ENCODE measurements at regions not wholly inside any gene's neighbourhood (a gene's known extent, or its start where the extent isn't known, plus 50 kb on each side); places are given as distances from the start of the nearest gene placed in this dataset.

- no peak for DNase-seq
Observed at GRCh38 chrX:149272690-149273463, 232.2 kb downstream of the IDS start.

GRCh38 chrX:149267878-149268813 lies 237.0 kb downstream of the IDS start:
- no peak for DNase-seq

GRCh38 chrX:149262086-149262485 lies 243.0 kb downstream of the IDS start:
- no peak for DNase-seq

DNA sequence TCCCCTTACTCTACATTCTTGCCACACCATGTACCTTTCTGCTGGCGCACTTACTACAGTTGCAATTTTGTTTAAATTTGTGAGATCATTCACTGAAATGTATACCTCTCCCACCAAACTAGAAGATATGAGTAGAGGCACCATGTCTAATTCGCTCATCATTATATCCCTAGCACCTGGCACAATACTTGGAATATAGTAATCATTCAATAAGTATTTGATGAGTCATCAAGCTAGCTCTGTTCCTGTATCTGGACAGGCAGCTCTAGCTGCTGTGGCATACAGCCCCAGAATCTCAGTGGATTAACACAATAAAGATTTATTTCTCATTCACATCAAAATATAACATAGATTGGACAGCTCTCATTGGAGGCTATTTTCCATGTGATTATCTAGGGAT lies 245.9 kb downstream of the IDS start:
- no peak for DNase-seq

DNA sequence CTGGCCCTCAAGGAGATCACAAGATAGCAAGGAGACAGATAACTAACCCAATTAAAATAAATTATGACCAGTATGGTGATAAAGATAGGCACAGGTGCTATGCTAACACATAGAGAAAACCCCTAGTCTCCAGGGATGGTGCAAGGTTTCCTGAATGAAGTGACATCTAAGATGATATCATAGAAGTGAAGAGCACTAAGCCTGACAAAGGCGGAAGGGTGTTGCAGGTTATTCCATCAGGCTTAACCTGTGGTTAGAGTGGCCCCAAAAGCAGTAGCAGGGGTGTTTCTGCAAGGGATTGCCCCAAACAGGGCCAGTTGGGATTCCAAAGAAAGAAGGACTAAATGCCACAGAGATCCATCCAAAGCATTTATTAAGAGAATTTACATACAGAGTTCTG lies 249.2 kb downstream of the IDS start:
- DNase-seq, result no peak

- no peak for DNase-seq
Observed at GRCh38 chrX:149248073-149248625, 257.0 kb downstream of the IDS start.

- DNase-seq, result no peak
Observed at GRCh38 chrX:149230689-149231088, 274.4 kb downstream of the IDS start.

DNA sequence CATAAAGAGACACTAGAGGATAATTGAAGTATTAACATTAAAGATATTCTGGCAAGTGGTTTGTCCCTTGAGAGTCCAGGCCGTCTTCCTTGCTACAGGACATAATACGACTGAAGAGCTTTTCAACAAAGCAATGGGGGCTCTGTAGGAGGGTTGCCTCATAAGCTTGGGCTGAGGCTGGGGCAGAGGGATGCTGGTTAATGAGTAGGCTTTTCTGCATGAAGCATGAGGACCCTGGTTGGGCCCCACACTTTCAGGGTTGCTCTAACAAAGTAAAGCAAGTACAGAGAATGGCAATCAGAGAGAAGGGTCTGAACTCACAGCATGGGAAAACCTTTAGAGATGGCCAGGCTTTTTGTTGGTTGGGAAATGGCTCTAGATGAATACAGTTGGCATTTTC lies 281.3 kb downstream of the IDS start:
- no peak for DNase-seq

DNA sequence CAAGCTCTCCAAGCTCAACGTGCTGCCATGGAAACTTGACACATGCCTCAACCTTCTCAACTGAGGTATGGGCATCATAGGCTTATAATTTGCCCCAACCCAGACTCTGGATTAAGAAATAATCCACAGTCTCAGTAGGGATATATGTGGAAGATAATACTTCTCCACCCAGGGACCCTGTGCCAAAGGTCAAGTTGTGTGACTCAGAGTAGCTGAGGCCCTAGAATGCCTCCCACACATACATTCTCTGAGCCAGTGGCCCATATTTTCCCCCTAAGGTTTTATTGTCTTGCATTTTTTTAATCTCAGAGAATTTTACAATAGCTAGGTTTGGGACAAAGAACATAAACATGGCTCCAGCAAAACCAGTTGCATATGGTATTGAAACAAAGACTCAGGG lies 283.1 kb downstream of the IDS start:
- DNase-seq, result no peak

- DNase-seq, result no peak
Observed at GRCh38 chrX:149221230-149221629, 283.9 kb downstream of the IDS start.

DNA sequence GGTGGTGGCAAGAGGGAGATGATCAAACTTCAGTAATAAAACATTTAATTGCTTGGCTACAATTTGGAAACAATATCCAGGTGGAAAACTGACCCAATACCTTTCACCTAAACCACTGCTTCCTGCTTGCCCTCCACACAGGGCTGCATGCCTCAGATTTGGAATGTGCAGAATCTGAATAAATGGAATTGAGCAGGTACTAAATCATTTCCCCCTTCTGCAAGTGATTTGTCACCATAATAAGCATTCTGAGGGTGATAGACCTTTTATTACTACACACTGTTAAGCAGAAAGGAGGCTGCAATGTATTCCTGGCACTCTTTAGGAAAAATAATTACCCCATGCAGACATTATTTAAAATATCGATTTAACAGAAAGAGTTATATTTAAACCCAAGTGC lies 291.8 kb downstream of the IDS start:
- DNase-seq, result no peak

DNA sequence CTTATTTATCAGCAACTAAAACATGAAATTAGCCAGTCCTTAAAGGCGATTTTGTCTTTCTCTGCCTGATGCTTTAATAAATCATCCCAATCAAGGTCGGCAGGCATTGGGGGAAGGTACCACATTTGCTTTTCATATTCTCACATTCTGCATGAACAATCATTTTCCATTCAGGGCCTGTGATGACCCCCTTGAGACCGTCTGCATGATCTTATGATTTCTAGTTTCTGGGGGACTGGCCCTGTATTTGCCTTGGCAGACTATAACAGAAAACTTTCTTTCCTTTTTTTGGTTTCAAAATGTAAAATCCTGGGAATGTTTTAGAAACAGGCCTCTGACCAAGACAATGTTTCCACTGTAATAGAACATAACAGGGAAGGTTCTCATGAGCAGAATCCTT lies 296.8 kb downstream of the IDS start:
- no peak for DNase-seq

- no peak for DNase-seq
Observed at GRCh38 chrX:149207518-149207917, 297.6 kb downstream of the IDS start.

DNA sequence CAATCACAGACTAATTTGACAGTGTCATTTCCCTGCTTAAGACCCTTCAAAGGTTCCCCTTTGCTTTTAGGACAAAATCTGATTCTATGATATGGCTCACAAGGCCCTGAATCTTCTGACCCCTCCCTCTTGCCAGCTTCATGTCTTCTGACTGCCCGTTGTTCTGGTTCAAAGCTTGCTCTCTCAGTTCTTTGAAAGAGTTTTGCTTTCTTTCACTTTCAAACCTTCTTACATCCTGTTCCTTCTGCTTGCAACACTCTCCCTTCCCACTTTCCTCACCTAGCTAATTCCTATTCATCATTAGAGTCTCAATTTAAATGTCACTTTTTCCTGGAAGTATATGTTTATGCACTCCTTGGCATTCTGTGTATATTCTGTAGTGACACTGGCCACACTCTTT lies 299.2 kb downstream of the IDS start:
- no peak for DNase-seq

- no peak for DNase-seq
Observed at GRCh38 chrX:149205081-149205480, 300.0 kb downstream of the IDS start.

- DNase-seq, result no peak
Observed at GRCh38 chrX:149199734-149200133, 305.4 kb downstream of the IDS start.

GRCh38 chrX:149198980-149199732 lies 305.9 kb downstream of the IDS start:
- no peak for DNase-seq

GRCh38 chrX:149185087-149185486 lies 320.0 kb downstream of the IDS start:
- no peak for DNase-seq

- DNase-seq, result no peak
Observed at GRCh38 chrX:149161435-149162088, 343.5 kb downstream of the IDS start.

DNA sequence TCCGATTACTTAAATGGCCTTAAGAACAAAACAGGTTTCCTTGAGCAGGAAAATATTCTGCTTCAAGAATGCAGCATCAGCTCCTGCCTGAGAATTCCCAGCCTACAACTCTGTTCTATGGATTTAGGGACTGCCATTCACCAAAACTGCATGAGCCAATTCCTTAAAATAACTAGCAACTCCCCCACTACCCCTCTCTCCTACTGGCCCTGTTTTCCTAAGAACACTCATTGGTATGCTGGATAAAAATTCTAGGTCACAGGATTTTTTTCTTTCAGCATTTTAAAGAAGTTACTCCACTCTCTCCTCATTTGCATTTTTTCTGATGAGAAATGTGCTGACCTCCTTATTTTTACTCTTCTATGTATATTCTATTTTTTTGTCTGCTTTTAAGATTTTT lies 347.1 kb downstream of the IDS start:
- no peak for DNase-seq

GRCh38 chrX:149152941-149153340 lies 352.2 kb downstream of the IDS start:
- DNase-seq, result no peak

All from activated effector memory CD4-positive, alpha-beta T cell treated with anti-CD3 and anti-CD28 coated beads, Interleukin-2, amount 50 U/mL, for 16 hours (primary cell).